HG02759 (cell line): ENCODE measurements at regions not wholly inside any gene's neighbourhood (a gene's known extent, or its start where the extent isn't known, plus 50 kb on each side); places are given as distances from the start of the nearest gene placed in this dataset.

Experiments
- ATAC-seq: cut with Tn5 transposase; IDR thresholded peaks from one replicate; pipeline ENCODE4 v1.9.1; 2021; ENCODE audit warnings: mild to moderate bottlenecking, moderate library complexity; ENCODE audit not compliant: unreplicated experiment

- ATAC-seq, result no peak
These were observed 181.1 kb downstream of the SPCS3 start for GRCh38 chr4:176500894-176501293.

GRCh38 chr4:176504118-176504517 is 184.4 kb downstream of the SPCS3 start:
- ATAC-seq, result no peak

GRCh38 chr4:176507845-176508533 is 188.2 kb downstream of the SPCS3 start:
- no peak for ATAC-seq

DNA sequence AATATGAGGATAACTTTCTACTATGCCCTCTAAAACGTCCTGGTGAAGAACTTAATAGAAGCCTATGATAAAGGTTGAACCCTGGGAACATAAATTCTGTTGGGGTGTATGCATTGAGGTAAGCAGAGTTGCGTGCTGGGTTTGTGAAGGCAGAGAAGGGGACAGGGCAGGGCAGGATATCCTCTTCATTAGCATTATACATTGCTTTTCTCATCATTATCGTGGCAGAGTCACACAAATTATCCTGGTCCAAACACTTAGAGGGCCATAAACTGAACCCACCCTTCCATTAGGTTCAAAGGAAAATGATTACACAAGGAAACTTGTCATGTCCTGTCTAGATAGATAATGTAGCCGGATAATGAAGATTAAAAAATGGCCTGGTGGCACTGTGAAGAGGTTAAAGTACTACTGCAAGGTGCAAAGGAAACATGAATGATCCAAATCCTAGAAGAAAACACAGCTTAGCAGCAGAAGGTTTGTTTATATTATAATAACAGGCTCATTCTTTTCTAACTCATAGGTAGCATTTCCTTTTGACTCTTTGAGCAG is 189.1 kb downstream of the SPCS3 start:
- no peak for ATAC-seq

GRCh38 chr4:176525576-176525975 is 205.8 kb downstream of the SPCS3 start:
- no peak for ATAC-seq

- ATAC-seq, result no peak
These were observed 206.9 kb downstream of the SPCS3 start for GRCh38 chr4:176526704-176527103.

GRCh38 chr4:176529574-176529973 is 209.8 kb downstream of the SPCS3 start:
- ATAC-seq, result no peak

DNA sequence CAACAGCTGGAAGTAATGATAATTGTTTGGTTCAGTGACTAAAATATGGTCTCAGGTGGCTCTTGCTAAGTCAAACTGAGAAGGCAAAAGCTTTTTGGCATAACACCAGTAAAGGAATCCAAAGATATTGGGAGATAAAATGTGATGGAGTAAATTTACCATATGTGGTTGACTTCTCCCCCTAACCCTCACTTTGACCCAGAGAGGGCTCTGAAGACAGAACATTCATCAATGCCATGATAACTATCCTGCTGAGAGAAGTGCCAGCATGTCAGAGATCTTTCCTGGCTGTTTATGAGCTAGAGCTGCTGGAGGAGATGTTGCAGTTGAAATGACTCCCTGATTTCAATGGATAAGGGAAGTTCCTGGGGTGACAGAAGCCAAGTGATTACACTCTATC is 213.4 kb downstream of the SPCS3 start:
- no peak for ATAC-seq

DNA sequence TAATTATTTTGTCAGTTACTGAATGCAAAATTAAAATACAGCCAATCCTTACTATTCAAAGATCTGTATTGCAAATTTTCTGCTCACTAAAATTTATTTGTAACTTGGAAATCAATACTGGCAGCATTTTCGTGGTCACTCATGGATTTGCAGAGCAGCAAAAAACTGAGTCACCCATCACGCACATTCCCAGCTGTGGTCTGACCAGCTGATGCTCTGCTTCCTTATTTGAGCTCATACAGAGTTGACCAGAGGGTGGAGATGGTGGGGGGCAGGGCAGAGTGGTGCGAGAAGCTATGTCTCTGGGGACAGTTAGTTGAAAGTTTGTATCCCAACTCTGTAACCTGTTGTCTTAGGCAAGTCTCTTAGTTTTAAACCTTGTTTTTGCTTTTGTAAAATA is 214.8 kb downstream of the SPCS3 start:
- ATAC-seq, result no peak

GRCh38 chr4:176538217-176538925 is 218.6 kb downstream of the SPCS3 start:
- no peak for ATAC-seq

- no peak for ATAC-seq
These were observed 219.5 kb downstream of the SPCS3 start for GRCh38 chr4:176539091-176539784.

DNA sequence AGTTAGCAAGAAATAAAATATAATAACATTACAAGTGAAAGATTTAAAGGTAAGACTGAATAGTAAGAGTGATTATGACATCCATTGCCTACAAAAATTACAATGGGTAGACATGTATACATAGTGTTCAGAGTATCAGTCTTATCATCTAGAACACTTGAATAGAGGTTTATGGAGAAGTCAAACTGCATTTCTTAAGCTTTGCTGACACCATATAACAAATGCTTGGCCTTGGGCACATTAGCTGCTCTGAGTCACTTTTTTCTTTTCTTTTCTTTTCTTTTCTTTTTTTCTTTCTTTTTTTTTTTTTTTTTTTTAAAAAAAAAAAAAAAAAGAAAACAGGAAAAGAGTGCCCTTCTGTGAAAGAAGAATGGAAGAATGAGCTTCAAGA is 220.0 kb downstream of the SPCS3 start:
- no peak for ATAC-seq

GRCh38 chr4:176540814-176541213 is 221.0 kb downstream of the SPCS3 start:
- ATAC-seq, result no peak

DNA sequence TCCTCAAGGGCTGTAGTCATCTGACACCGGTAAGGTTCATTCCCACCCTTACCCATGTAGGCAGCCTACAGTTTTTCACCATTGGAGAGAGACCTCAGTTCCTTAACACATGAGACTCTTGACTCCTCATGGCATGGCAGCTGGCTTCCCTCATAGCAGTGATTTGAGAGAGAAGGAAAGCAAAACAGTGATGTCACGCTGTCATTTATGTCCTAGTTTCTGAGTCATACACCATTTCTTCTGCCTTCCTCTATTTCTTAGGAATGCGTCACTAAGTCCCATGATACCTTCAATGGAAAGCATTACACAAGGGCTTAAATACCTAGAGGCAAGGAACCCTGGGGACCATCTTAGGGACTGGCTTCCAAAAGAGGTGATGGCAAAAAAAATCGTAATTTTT is 226.1 kb downstream of the SPCS3 start:
- ATAC-seq, result no peak

DNA sequence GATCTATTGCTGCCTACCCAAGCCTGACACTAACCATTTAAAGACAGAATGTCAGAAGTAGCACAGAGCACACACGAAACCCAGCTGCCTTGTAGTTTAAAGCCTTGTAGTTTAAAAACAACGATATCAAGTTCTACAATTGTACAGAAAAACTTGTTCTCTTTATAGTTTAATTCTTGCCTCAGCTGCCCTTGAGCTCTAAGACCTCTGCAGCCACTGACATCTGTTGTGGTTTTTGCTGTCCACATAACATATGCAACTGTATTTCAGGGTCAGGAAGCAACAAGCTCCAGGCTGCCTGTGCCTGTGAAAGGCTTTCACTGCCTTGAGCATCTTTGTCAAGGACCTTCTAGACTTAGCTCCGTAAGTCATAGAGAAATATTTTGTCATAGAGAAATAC is 227.2 kb downstream of the SPCS3 start:
- ATAC-seq, result peak; percentile 40

DNA sequence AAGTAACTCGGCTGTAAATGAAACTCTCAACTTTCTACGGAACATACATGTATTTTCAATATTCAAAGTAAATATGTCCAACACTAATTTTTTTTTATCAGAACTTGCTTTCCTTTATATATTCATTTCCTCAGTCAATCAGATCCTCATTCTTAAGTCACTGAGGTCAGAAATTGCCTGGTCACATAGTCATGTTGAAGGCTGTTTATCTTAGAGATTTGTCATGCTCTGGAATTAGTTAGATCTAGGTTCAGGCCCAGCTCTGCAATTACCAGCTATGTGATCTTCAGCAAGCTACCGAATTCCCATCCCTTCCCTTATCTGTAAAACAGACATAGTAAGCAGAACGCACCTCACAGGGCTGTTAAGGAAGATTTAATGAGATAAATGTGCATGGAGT is 228.8 kb downstream of the SPCS3 start:
- ATAC-seq, result no peak

- ATAC-seq, result no peak
These were observed 229.5 kb downstream of the SPCS3 start for GRCh38 chr4:176549161-176549865.

- ATAC-seq, result no peak
These were observed 234.1 kb downstream of the VEGFC start for GRCh38 chr4:176558661-176559060.

GRCh38 chr4:176561368-176561767 is 231.4 kb downstream of the VEGFC start:
- no peak for ATAC-seq

DNA sequence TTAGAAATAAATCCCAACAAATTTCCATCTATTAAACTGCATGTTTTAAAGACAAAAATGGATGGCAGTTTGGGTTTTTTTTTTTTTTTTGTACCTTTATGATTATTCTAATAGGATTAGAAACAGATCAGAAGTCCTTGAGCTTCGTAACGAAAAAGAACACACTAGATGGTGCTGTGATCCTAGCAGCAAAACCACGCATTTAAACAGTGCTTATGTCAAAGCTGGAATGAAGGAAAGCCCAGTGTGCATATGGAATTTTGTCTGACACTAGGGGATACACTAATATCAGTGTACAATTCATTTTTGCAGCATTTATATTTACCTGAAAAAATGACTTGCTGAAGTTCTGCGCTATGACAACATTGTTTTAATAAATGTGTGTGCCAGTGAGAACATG is 229.1 kb downstream of the VEGFC start:
- no peak for ATAC-seq

DNA sequence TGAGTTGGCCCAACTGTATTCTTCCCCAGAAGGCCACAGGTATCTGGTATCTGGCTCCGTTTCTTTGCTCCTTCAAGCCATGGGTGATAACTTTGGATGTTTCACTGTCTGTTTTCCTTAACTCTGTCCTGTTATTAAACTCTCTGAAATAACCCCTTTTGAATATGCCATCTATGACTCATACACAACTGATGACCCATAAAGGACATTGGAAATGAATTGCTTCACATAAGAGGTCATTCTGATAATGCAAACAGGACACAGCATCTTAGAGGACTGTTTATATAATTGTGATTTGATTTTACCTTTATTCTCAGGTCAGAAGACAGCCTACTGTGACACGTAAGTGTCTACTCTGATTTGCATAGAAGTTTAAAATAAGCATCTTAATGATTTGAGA is 227.7 kb downstream of the VEGFC start:
- ATAC-seq, result no peak
